ENCODE measurements at regions not wholly inside any gene's neighbourhood (a gene's known extent, or its start where the extent isn't known, plus 50 kb on each side); places are given as distances from the start of the nearest gene placed in this dataset.

- Histone ChIP-seq H3K4me2 (ENCODE audit: control insufficient read depth, extremely low read depth, insufficient read depth, low read depth, low read length) (no peak overlapping the region), H3K9me3 (ENCODE audit: control insufficient read depth, low read depth, low read length) (no peaks in the 10 kb centered on the region), H3K79me2 (ENCODE audit: control insufficient read depth, insufficient read depth, low read length) (no peaks in the 10 kb centered on the region), H3K36me3 (ENCODE audit: control insufficient read depth in 2 of 2, extremely low read depth in 1 of 2, insufficient read depth in 2 of 2, low read length in 2 of 2) (no peaks in the 10 kb centered on the region), H3K9ac (ENCODE audit: control insufficient read depth, extremely low read depth, insufficient read depth, low read length) (no peak overlapping the region), H4K20me1 (ENCODE audit: control insufficient read depth, extremely low read depth, insufficient read depth, low read length) (no peaks in the 10 kb centered on the region), H3K27me3 (ENCODE audit: control insufficient read depth, extremely low read depth, insufficient read depth, low read length) (no peaks in the 10 kb centered on the region), H3K4me3 (ENCODE audit: control insufficient read depth in 2 of 3, extremely low read depth in 1 of 3, insufficient read depth in 2 of 3, low read depth in 1 of 3, low read length in 3 of 3) (no peak overlapping the region), H3K4me1 (ENCODE audit: control insufficient read depth, extremely low read depth, insufficient read depth, low read length) (no peaks in the 10 kb centered on the region), H2AFZ (ENCODE audit: control insufficient read depth, low read length) (no peak overlapping the region), H3K9me1 (ENCODE audit: control insufficient read depth, extremely low read depth, insufficient read depth, low read length) (no peaks in the 10 kb centered on the region), H3K27ac (ENCODE audit: control insufficient read depth, insufficient read depth, low read length) (no peak overlapping the region)
- TF ChIP-seq EZH2 (IDR thresholded peaks at IDR 0.05; ENCODE audit: low read length): no peak
- TF ChIP-seq CTCF (optimal IDR thresholded peaks at IDR 0.05 in 1 of 3, IDR thresholded peaks at IDR 0.05 in 1 of 3, conservative IDR thresholded peaks at IDR 0.05 in 1 of 3; ENCODE audit: extremely low read depth in 1 of 3, insufficient read depth in 2 of 3, low read length in 3 of 3): no peak
- dilution Hi-C loops (cut with MboI; ENCODE audit: extremely low pct_ligation_motif_present, low sequenced_read_pairs): no loop called here
- FAIRE-seq (no peak), DNase-seq (ENCODE audit: low read depth, low spot score) (no peak)
Measured at GRCh38 chr1:170261669-170262068, 115.9 kb downstream of the NTMT2 start.

DNA sequence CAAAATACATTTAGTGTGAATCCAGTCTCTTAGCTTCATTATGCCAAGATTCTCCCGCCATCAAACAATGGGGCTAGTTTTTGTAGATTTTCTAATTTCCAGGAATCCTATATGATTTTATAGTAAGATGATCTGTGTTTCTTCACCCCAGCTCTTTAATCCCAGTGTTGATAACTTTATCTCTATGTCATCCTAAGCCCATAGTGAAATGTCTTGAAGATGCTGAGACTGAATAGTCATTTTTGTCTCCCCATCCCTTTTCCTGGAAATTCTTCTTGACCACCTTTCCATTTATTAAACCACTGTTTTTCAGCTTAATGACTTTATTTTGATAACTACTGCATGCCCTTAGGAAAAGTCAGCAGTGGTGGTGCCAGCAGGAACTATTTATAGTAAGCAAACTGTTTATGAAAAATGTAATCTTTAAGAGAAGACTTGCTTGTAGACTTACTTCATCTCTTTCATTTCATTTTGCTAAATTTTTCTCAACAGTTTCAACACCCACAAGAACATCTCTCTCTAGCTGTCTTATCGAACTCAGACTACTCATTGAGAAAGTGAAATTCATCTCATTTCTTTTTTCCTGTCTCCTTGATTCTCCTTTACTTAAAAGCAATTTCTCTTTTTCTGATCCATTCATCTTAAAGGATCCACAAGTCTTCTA is 116.6 kb downstream of the NTMT2 start:
- Histone ChIP-seq H3K27ac (ENCODE audit: control insufficient read depth, insufficient read depth, low read length) (no peak overlapping the region), H3K79me2 (ENCODE audit: control insufficient read depth, insufficient read depth, low read length) (no peaks in the 10 kb centered on the region), H3K4me2 (ENCODE audit: control insufficient read depth, extremely low read depth, insufficient read depth, low read depth, low read length) (no peak overlapping the region), H3K4me1 (ENCODE audit: control insufficient read depth, extremely low read depth, insufficient read depth, low read length) (no peaks in the 10 kb centered on the region), H2AFZ (ENCODE audit: control insufficient read depth, low read length) (no peak overlapping the region), H3K9ac (ENCODE audit: control insufficient read depth, extremely low read depth, insufficient read depth, low read length) (no peak overlapping the region), H3K4me3 (ENCODE audit: control insufficient read depth in 2 of 3, extremely low read depth in 1 of 3, insufficient read depth in 2 of 3, low read depth in 1 of 3, low read length in 3 of 3) (no peak overlapping the region), H3K9me1 (ENCODE audit: control insufficient read depth, extremely low read depth, insufficient read depth, low read length) (no peaks in the 10 kb centered on the region), H3K27me3 (ENCODE audit: control insufficient read depth, extremely low read depth, insufficient read depth, low read length) (no peaks in the 10 kb centered on the region), H3K9me3 (ENCODE audit: control insufficient read depth, low read depth, low read length) (no peaks in the 10 kb centered on the region), H3K36me3 (ENCODE audit: control insufficient read depth in 2 of 2, extremely low read depth in 1 of 2, insufficient read depth in 2 of 2, low read length in 2 of 2) (no peaks in the 10 kb centered on the region), H4K20me1 (ENCODE audit: control insufficient read depth, extremely low read depth, insufficient read depth, low read length) (no peaks in the 10 kb centered on the region)
- TF ChIP-seq CTCF (optimal IDR thresholded peaks at IDR 0.05 in 1 of 3, IDR thresholded peaks at IDR 0.05 in 1 of 3, conservative IDR thresholded peaks at IDR 0.05 in 1 of 3; ENCODE audit: extremely low read depth in 1 of 3, insufficient read depth in 2 of 3, low read length in 3 of 3) (no peak), EZH2 (IDR thresholded peaks at IDR 0.05; ENCODE audit: low read length) (no peak)
- dilution Hi-C loops (cut with MboI; ENCODE audit: extremely low pct_ligation_motif_present, low sequenced_read_pairs): no loop called here
- no peak for DNase-seq (ENCODE audit: low read depth, low spot score)
- FAIRE-seq: no peak

All from keratinocyte (primary cell).